ENCODE measurements at regions not wholly inside any gene's neighbourhood (a gene's known extent, or its start where the extent isn't known, plus 50 kb on each side); places are given as distances from the start of the nearest gene placed in this dataset.

DNA sequence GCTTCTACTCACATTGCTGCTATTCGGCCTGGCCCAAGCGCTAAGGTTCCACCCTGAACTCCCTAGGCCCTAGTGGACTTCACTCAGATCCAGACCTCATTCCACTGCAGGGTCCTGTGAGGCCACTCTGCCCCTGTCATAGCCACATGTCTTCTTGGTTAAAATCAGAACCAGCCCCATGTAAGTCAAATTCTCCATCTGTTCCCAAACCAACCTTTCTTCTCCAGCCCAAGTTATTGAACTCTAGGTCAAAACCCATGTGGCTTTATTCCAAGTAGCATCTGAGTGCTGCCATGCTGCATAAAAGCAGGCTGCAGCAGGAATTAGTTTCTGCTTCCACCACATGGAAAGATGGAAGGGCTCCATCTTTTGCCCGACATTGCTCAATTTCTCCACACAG is 281.2 kb downstream of the SNX13 start:
- DNase-seq (no peak), ATAC-seq (no peak)
- intact Hi-C loops (cut with DNase I): no loop called here

GRCh38 chr7:17660116-17660515 is 280.2 kb downstream of the SNX13 start:
- ATAC-seq (no peak), DNase-seq (no peak)
- intact Hi-C loops (cut with DNase I): no loop called here

DNA sequence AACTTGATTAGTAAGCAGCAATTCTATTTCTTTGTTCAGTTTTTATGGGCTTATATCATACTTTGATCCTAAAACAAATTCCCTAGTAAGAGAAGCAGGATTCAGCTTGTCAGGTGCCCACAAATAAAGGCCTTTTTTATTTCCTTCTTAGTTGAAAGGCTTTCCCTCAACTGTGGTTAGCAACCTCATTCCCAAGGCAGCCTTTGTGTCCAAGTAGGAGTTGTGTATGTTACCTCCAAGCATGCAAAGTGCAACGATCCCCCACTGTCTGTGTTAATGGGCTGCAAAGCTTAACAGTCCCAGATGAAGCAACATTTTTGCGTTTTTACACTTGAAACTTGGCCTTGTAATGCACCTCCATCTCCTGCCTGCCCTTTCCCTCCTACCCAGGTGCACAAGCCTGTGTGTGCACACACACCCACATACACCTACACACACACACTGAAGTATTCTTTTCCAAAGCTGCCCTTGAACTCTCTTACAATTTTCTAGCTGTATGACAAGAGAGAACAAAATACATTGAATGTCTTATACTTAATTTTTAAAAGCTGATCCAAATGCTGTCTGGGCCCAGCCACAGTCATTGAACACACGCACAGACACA is 278.2 kb downstream of the SNX13 start:
- DNase-seq: no peak
- intact Hi-C loops (cut with DNase I): no loop called here
- no peak for ATAC-seq

DNA sequence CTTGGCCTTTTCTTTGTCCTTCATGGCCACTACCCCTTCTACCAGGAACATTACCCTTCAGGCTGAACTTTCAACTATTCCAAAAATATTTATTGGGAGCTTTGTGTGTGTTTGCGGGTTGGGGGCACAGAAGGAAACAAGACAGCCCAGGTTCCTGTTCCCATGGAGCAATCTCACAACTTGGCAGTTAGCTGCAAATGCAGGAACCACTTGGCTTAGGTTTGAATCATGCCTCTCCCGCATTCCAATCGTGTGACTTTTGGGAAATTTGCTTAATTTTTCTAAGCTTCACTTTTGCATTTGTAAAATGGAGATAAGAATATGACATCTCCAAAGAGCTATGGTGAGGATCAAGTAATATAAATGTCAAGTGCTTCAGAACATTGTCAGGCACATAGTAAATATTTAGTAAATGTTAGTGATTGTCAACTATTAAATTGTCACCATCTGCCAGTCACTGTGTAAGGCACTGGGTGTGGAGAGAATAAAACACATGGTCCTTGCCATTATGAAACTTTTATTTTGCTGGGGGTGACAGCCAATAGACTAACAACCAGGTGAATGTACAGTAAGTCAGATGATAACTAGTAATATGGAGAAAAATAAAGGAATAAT is 277.1 kb downstream of the SNX13 start:
- peak in 1 of 2 donors; percentile 77 for ATAC-seq
- intact Hi-C loops (cut with DNase I): no loop called here
- DNase-seq: no peak

GRCh38 chr7:17665029-17665428 is 275.3 kb downstream of the SNX13 start:
- ATAC-seq (no peak), DNase-seq (no peak)
- intact Hi-C loops (cut with DNase I): no loop called here

GRCh38 chr7:17668122-17668521 is 272.2 kb downstream of the SNX13 start:
- no peak for DNase-seq
- intact Hi-C loops (cut with DNase I): no loop called here
- no peak for ATAC-seq

GRCh38 chr7:17669204-17669603 is 271.1 kb downstream of the SNX13 start:
- DNase-seq (no peak), ATAC-seq (no peak)
- intact Hi-C loops (cut with DNase I): no loop called here

GRCh38 chr7:17671956-17672355 is 268.3 kb downstream of the SNX13 start:
- ATAC-seq (peak in 1 of 2 donors; percentile 69), DNase-seq (no peak)
- intact Hi-C loops (cut with DNase I): no loop called here

DNA sequence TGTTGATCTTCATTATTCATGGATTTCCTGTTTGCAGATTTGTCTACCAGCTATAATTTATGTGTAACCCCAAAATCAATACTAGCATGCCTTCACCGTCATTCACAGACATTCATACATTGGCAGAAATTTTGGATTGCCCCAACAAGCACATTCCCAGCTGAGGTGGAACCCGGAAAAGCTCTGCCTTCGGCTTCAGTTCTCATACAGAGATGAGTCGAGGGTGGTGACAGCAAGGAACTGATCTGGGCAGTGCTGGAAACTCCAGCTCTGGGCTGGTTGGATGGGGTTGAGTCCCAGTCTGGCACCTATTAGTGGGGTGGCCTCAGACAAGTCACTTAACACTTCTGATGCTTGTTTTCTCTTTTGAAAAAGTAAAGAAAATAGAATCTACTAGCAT is 267.5 kb downstream of the SNX13 start:
- DNase-seq: no peak
- no peak for ATAC-seq
- intact Hi-C loops (cut with DNase I): no loop called here

DNA sequence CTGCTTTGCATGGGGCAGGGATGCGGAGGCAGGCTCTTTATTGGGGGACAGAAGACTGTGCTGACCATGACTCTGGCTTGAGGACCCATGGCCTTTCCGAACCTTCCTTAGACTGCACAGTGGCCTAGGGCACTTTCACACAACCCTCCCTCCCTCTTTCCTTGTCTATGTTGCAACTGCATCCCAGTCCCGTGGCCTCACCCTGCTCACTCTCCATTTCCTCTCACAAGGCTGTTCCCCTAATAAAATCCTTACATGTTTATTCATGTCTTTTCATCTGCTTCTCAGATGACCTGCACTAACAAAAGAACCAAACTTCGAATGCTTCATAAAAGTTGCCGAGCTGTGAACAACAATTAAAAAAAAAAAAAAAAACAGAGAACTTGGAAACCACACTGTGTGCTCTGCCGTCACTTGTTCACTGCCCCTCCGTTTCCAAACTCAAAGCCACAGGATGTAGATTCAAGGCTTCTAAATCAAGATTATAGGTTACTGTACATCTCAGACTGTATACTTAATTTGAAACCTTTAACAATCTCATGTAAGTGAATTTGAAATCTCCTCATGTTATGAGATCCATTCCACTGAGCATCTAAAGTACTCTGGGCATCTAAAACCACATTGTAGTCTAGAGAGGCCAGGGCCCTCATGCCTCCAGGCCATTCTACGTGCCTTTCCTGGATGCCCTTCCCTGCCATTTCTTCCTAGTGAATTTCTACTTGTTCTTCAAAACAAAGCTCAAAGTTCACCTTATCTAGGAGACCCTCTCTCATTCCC is 265.9 kb downstream of the SNX13 start:
- DNase-seq (no peak), ATAC-seq (no peak)
- intact Hi-C loops (cut with DNase I): no loop called here

DNA sequence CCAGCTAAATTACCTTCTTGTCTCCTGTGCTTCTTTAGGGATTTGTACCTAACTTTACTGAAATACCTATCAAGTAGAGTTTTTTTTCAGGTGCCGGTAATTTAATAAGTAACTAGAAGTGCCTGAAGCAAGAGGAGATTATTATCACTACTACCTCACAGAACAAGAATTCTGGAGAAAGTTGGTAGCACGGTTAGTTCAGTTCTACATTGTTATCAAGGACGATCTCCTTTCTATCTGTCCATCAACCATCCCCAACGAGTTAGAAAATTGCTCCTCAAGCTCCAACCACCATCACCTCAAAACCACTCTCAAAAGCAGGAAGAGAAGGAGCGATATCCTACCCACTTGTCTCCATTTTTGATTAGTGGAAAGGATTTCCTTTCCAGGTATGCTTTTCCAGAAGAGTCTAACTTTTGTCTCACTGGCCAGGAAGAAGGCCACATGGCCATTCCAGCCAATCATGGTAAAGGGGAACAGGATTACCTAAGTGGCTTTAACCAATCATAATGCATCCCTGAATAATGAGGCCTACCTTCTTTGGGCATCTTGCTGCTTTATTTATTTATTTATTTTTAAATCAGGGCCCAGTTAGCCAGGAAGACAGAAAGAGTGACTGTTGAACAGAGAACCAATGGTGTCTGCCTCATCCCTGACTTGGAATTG is 265.2 kb downstream of the SNX13 start:
- no peak for DNase-seq
- ATAC-seq: no peak
- intact Hi-C loops (cut with DNase I): no loop called here

DNA sequence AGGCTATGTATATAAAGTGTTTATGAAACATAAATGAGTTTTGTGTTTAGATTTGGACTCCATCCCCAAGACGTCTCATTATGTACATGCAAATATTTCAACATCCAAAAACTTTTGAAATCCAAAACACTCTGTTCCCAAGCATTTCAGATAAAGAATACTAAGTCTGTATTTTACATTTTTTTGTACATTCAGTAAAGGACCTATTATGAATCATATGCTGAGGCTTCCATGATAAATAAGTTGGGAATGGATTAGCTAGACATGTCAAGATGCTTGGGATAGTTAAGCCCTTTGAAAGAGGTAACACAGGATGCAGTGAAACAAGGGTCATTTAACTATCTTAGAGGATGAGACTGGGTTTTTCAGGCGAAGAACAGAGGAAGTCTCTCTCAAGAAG is 262.9 kb downstream of the SNX13 start:
- intact Hi-C loops (cut with DNase I): no loop called here
- no peak for ATAC-seq
- no peak for DNase-seq

GRCh38 chr7:17678896-17679295 is 261.4 kb downstream of the SNX13 start:
- DNase-seq: no peak
- intact Hi-C loops (cut with DNase I): no loop called here
- ATAC-seq: no peak

DNA sequence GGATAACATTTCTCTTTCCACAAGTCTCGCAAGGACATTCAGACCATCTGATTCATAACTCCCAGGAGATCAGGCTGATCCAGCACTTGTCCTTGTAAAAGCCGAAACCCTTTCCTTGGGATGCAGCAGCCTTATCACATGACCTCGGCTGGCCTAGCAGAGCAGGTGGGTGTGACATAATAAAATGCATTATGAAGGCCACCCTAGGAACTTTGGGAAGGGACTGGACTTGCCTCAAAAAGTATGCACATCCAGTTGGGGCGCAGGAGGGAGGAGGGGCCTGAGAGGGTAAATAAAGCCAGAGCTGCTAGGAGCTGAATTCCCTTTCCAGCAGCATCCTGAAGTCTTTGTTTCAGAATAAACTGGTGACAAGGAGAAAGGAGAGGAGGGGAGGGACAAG is 260.8 kb downstream of the SNX13 start:
- intact Hi-C loops (cut with DNase I): no loop called here
- ATAC-seq (peak in 1 of 2 donors; percentile 74), DNase-seq (peak; percentile 30)

DNA sequence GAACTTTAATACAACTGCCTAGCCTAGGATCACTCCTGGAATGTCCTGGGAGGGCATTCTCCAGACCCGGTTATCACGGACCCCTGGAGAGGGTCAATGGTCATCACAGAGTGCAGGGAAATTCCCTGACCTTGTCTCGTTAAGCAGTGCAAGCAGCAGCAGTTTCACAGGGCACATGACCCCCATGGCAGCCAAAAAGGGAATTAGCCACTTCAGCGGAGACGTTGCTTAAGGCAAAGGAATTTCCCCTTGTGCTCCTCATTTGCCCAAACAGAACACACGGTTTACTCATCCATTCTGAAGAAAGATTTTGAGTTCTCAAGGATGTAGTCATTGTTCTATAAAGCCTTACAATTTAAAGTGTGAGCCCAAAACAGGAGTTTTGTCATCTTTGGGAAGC is 260.3 kb downstream of the SNX13 start:
- intact Hi-C loops (cut with DNase I): loop anchor here in 1 of 2 donors (5.0 kb wide), 2 partner anchors 667 to 1987 kb away; no protein-coding TSS in a partner anchor

GRCh38 chr7:17680943-17681351 is 259.3 kb downstream of the SNX13 start:
- no peak for DNase-seq
- intact Hi-C loops (cut with DNase I): loop anchor here in 1 of 2 donors (5.0 kb wide), 2 partner anchors 666 to 1986 kb away; no protein-coding TSS in a partner anchor
- peak in 1 of 2 donors; percentile 9 for ATAC-seq

More for the DNA sequence above, 260.3 kb downstream of the SNX13 start:
- DNase-seq (peak; percentile 38), ATAC-seq (peak; percentile 61 to 76)

DNA sequence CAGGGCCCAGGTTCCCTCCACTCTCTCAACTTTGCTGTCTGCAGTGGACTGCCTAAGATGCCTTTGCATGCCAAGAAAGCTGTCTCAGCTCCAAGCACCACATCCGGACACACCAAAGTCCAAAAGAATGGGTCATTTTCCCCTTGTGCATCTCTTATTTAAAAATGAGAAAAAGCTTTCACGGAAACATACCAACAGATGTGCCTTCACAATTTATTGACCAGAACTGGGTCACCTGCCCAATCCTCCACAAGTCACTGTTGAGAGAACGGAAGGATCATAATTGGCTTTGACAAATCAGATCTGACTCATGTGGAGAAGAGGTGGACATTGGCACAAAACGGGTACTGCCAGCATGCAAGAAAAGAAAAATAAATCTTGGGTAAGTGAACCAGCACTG is 258.3 kb downstream of the SNX13 start:
- ATAC-seq (no peak), DNase-seq (no peak)
- intact Hi-C loops (cut with DNase I): loop anchor here in 1 of 2 donors (5.0 kb wide), 2 partner anchors 665 to 1985 kb away; no protein-coding TSS in a partner anchor

DNA sequence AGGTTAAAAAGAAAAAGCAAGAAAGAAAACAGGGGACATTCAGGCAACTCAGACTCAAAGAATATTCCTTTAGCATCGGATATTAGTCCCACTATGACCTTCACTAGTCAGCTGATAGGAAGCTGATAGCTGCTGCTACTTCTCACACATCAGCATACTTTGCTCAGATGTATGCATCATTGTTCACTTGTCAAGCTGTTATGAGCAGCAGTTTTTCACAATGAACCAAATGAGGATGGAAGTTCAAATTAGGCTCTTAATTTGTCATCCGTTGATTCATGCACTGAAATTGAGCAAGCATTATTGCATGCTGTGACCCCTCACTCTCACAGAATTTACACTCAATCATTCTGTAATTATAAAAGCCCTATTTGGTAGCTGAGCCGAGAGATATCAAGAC is 257.7 kb downstream of the SNX13 start:
- DNase-seq: no peak
- no peak for ATAC-seq
- intact Hi-C loops (cut with DNase I): loop anchor here in 1 of 2 donors (5.0 kb wide), 2 partner anchors 665 to 1985 kb away; no protein-coding TSS in a partner anchor

- ATAC-seq (no peak), DNase-seq (peak; percentile 24)
- intact Hi-C loops (cut with DNase I): no loop called here
Observed at GRCh38 chr7:17685141-17685540, 255.2 kb downstream of the SNX13 start.

GRCh38 chr7:17687361-17687760 is 252.9 kb downstream of the SNX13 start:
- no peak for DNase-seq
- no peak for ATAC-seq
- intact Hi-C loops (cut with DNase I): no loop called here

Data from left cardiac atrium (tissue), 4 donors.